ENCODE measurements at regions not wholly inside any gene's neighbourhood (a gene's known extent, or its start where the extent isn't known, plus 50 kb on each side); places are given as distances from the start of the nearest gene placed in this dataset.
"Not testable (repeated sequence)": the region's sequence is repeated elsewhere in the genome, so short reads cannot be mapped to it uniquely, and the experiment has no call there.

DNA sequence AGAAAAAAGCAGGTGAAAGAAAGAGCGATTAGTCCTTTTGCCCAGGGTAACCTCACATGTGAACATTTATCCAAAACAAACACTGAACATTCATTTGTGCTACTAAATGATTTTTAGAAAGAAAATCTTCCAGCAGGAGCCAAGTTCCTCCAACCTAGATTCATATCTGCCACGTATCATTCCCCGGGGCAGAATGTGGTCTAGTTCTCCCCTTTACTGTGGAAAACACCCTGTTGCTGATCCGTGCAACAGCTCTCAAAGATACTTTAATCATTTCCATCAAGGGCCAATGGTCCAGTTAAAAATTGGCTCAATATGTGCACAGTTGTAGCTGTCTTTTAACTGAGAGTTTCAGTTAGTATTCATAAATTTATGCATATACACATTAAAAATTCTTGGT, 479.1 kb downstream of the ATP23 start:
- DNase-seq (no peak), ATAC-seq (no peak)
- Mint-ChIP-seq H3K27ac (no peak overlapping the region), H3K36me3 (ENCODE audit: low read depth) (no peaks in the 10 kb centered on the region), H3K9me3 (no peaks in the 10 kb centered on the region), H3K4me1 (ENCODE audit: low read depth) (peaks cover 8% of the 10 kb centered on the region), H3K27me3 (peaks cover 6% of the 10 kb centered on the region), H3K4me3 (no peak overlapping the region)
- ChIA-PET CTCF (no interaction called here), POLR2A (no interaction called here)
- TF ChIP-seq, protein P1, sequence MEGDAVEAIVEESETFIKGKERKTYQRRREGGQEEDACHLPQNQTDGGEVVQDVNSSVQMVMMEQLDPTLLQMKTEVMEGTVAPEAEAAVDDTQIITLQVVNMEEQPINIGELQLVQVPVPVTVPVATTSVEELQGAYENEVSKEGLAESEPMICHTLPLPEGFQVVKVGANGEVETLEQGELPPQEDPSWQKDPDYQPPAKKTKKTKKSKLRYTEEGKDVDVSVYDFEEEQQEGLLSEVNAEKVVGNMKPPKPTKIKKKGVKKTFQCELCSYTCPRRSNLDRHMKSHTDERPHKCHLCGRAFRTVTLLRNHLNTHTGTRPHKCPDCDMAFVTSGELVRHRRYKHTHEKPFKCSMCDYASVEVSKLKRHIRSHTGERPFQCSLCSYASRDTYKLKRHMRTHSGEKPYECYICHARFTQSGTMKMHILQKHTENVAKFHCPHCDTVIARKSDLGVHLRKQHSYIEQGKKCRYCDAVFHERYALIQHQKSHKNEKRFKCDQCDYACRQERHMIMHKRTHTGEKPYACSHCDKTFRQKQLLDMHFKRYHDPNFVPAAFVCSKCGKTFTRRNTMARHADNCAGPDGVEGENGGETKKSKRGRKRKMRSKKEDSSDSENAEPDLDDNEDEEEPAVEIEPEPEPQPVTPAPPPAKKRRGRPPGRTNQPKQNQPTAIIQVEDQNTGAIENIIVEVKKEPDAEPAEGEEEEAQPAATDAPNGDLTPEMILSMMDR (IDR thresholded peaks at IDR 0.05): no peak
- intact Hi-C loops (cut with micrococcal nuclease): no loop called here

DNA sequence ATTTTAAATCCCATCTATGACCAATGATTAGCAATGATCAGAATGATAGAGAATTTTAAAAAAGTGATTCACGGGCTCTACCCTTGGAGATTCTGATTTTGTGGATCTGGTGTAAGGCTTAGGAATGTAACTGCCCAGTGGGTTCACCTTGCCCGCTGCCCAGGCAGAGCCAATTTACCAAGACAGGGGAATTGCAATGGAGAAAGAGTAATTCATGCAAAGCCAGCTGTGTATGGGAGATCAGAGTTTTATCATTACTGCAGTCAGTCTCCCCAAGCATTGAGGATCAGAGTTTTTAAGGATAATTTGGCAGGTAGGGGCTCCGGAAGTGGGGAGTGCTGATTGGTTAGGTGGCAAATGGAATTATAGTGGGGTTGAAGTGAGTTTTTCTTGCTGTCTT, 480.6 kb downstream of the ATP23 start:
- Mint-ChIP-seq H3K27ac (no peak overlapping the region), H3K36me3 (ENCODE audit: low read depth) (no peaks in the 10 kb centered on the region), H3K9me3 (no peaks in the 10 kb centered on the region), H3K4me1 (ENCODE audit: low read depth) (peaks cover 12% of the 10 kb centered on the region), H3K4me3 (no peak overlapping the region), H3K27me3 (peaks cover 6% of the 10 kb centered on the region)
- CTCF ChIA-PET: interaction anchor here (1.3 kb wide), 1 partner anchor 728 kb away, joined by 3 read pairs; no protein-coding TSS in a partner anchor
- intact Hi-C loops (cut with micrococcal nuclease): no loop called here
- TF ChIP-seq, protein P1 (IDR thresholded peaks at IDR 0.05): no peak
- POLR2A ChIA-PET: no interaction called here
- DNase-seq (no peak), ATAC-seq (no peak)

DNA sequence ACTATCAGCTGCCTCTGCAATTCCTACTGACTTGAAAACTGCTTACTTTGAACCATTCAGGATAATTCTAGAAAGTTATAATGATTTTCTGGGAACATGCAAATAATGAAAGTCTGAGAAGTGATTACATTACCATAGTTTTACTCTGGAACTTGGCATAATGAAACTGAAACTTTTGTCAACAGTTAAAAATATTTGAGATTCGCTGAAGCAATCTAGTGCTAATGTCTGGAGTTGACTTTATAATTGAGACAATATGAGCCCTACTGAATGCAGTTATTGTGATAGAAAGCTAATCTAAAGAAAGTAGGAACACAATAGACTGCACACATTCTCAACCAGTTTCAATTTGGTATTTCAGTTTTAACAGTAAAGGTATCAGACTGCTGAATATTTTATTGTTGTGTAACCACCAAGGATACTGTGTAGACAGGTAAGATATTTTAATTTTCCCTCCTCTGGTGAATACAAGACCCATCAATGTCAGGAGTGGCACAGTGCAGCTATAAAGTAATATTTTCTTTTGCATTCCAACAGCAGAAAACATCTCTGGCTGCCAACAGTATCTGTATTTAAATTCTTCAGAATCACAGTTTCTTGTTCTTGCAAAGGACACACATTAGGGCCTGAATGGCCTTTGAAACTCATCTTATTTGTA, 483.5 kb downstream of the ATP23 start:
- ATAC-seq (no peak), DNase-seq (no peak)
- Mint-ChIP-seq H3K9me3 (no peaks in the 10 kb centered on the region), H3K4me1 (ENCODE audit: low read depth) (peaks cover 12% of the 10 kb centered on the region), H3K36me3 (ENCODE audit: low read depth) (no peaks in the 10 kb centered on the region), H3K4me3 (no peak overlapping the region), H3K27me3 (peaks cover 7% of the 10 kb centered on the region), H3K27ac (peak overlapping the region; percentile 22)
- ChIA-PET POLR2A (no interaction called here), CTCF (no interaction called here)
- TF ChIP-seq, protein P1 (IDR thresholded peaks at IDR 0.05): no peak
- intact Hi-C loops (cut with micrococcal nuclease): no loop called here

DNA sequence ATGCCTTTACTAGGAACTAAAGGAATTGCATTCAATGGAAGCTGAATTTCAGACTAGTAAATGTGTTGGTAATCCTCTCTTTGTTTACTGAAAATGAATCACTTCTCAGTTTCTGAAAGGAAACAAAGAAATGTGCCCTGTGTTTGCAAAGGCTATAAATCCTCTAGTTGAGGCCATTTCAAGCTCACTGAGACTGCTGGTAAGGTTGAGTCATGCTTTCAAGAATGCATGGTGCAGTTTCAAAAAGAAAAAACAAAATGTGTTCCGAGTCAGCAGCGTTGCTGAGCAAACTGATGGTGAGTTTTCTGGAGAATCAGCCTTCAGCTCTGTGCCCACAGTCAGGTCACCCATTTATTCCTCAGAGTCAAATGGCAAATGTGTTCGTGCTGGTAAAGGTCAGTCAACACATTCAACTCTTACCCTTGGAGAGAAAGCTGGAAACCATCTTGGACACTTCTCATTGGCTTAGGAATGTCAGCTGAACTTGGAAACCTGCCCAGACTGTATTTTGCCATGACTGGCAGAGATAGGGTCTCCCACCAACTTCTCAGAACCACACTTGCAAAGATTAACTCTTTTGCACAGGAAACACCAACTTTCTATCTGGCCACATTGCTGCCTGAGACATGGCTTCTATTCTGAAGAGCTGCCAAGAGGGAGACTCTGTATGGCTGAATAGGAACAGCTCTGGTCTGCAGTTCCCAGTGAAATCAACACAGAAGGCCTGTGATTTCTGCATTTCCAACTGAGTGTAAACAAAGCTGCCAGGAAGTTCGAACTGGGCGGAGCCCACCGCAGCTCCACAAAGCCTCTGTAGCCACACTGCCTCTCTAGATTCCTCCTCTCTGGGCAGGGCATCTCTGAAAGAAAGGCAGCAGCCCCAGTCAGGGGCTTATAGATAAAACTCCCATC, 484.4 kb downstream of the ATP23 start:
- no peak overlapping the region for H3K4me3 Mint-ChIP-seq
- CTCF ChIA-PET: no interaction called here
- ATAC-seq (peak; percentile 91), DNase-seq (peak; percentile 18)
- H3K4me1 Mint-ChIP-seq (ENCODE audit: low read depth): peaks cover 12% of the 10 kb centered on the region
- peaks cover 7% of the 10 kb centered on the region for H3K27me3 Mint-ChIP-seq
- no peaks in the 10 kb centered on the region for H3K36me3 Mint-ChIP-seq (ENCODE audit: low read depth)
- H3K9me3 Mint-ChIP-seq: no peaks in the 10 kb centered on the region
- H3K27ac Mint-ChIP-seq: peak overlapping the region; percentile 34
- POLR2A ChIA-PET: interaction anchor here (0.6 kb wide), 1 partner anchor 38 kb away, joined by 3 read pairs; no protein-coding TSS in a partner anchor
- TF ChIP-seq, protein P1 (IDR thresholded peaks at IDR 0.05): no peak
- intact Hi-C loops (cut with micrococcal nuclease): no loop called here

DNA sequence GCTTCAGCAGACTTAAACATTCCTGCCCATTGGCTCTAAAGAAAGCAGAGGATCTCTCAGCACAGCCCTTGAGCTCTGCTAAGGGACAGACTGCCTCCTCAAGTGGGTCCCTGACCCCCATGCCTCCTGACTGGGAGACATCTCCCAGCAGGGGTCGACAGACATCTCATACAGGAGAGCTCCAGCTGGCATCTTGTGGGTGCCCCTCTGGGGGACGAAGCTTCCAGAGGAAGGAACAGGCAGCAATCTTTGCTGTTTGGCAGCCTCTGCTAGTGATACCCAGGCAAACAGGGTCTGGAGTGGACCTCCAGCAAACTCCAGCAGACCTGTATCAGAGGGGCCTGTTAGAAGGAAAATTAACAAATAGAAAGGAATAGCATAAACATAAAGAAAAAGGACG, 485.1 kb downstream of the ATP23 start:
- H3K9me3 Mint-ChIP-seq: not testable (repeated sequence)
- POLR2A ChIA-PET: interaction anchor here (0.6 kb wide), 1 partner anchor 38 kb away, joined by 3 read pairs; no protein-coding TSS in a partner anchor

More for the DNA sequence above, 485.1 kb downstream of the ATP23 start:
- CTCF ChIA-PET; intact Hi-C loops (cut with micrococcal nuclease); H3K27ac Mint-ChIP-seq; H3K27me3 Mint-ChIP-seq; H3K36me3 Mint-ChIP-seq (ENCODE audit: low read depth); ATAC-seq; DNase-seq; H3K4me3 Mint-ChIP-seq: not testable (repeated sequence)
- H3K4me1 Mint-ChIP-seq (ENCODE audit: low read depth): peaks cover 12% of the 10 kb centered on the region
